Astrocyte of the cerebellum (primary cell): ENCODE measurements at regions not wholly inside any gene's neighbourhood (a gene's known extent, or its start where the extent isn't known, plus 50 kb on each side); places are given as distances from the start of the nearest gene placed in this dataset.

Source experiments
- DNase-seq: peaks from one replicate; pipeline ENCODE4 v3.0.0-alpha.2; 2011; ENCODE audit warnings: low read depth
- H3K4me3 ChIP-seq: 2 replicates; pipeline ENCODE4 v1.5.1; 2011; ENCODE audit warnings: mild to moderate bottlenecking, low read depth, low read length, moderate library complexity
- CTCF ChIP-seq: IDR thresholded peaks from 2 replicates; pipeline ENCODE4 v1.5.1; 2012; ENCODE audit warnings: low read length, low read depth, moderate library complexity, mild to moderate bottlenecking; ENCODE audit errors: missing control alignments
- in situ Hi-C: cut with HindIII; loops from 2 replicates; pipeline ENCODE4 v1.10.0; 2017; ENCODE audit warnings: low sequenced_read_pairs

- H3K4me3 ChIP-seq: no peak overlapping the region
- no peak for DNase-seq
- peak; percentile 3 for TF ChIP-seq CTCF
- in situ Hi-C loops: no loop called here
These were observed 931.2 kb upstream of the B3GALT2 start for GRCh38 chr1:194117582-194117981.

- in situ Hi-C loops: no loop called here
- no peak overlapping the region for H3K4me3 ChIP-seq
- no peak for DNase-seq
- TF ChIP-seq CTCF: no peak
These were observed 927.9 kb upstream of the B3GALT2 start for GRCh38 chr1:194114288-194114687.

- in situ Hi-C loops: no loop called here
- no peak for TF ChIP-seq CTCF
These were observed 919.0 kb upstream of the B3GALT2 start for GRCh38 chr1:194105381-194105780.

GRCh38 chr1:194104247-194104844 lies 917.9 kb upstream of the B3GALT2 start:
- no peak overlapping the region for H3K4me3 ChIP-seq
- no peak for DNase-seq
- no peak for TF ChIP-seq CTCF
- in situ Hi-C loops: no loop called here

More at GRCh38 chr1:194105381-194105780, 919.0 kb upstream of the B3GALT2 start:
- no peak overlapping the region for H3K4me3 ChIP-seq
- no peak for DNase-seq

DNA sequence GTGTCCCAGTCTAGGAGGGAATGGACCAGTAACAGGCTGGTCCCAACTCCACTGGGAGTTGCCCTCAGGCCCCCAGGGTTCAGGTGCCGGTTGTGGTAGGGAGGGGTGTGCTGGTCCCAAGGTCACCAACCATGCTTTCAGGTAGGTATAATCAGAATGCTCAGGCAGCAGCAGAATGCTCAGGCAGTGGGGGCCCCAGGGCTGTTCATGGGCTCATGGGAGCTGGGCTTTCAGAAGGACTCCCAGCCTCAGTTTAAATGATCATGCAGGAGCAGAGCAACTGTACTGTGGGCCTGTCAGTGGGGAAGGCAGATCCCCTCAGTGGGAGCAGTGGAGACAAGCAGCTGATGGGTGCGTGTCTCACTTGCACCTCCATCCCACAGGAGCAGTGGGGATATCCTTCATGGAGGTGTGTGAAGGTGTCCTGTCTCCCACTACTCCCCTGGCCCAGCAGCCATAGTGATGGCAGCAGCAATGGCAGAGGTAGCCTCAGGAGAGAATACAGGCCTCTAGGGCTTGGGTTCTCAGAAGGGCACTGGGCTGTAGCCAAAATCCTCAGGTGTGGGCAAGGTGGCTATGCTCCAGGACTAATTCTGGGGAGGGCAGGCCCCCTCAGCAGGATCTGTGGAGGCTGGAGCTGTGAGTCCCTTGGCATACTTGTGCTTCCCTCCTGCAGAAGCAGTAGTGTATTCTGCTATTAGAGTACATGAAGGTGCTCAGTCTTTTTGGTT lies 917.3 kb upstream of the B3GALT2 start:
- no peak for TF ChIP-seq CTCF
- no peak overlapping the region for H3K4me3 ChIP-seq
- in situ Hi-C loops: no loop called here
- DNase-seq: no peak

- no peak overlapping the region for H3K4me3 ChIP-seq
- DNase-seq: no peak
- in situ Hi-C loops: no loop called here
- TF ChIP-seq CTCF: no peak
These were observed 916.7 kb upstream of the B3GALT2 start for GRCh38 chr1:194103101-194103500.
